SK-N-SH (cell line): ENCODE measurements at regions not wholly inside any gene's neighbourhood (a gene's known extent, or its start where the extent isn't known, plus 50 kb on each side); places are given as distances from the start of the nearest gene placed in this dataset.

ENCODE experiments used
- GABPA ChIP-seq: IDR thresholded peaks from 2 replicates; pipeline ENCODE4 v1.4.0; 2012; ENCODE audit warnings: low read depth, mild to moderate bottlenecking
- RAD21 ChIP-seq: IDR thresholded peaks from 2 replicates; pipeline ENCODE4 v1.6.1; 2012; ENCODE audit warnings: mild to moderate bottlenecking, low read length
- RCOR1 ChIP-seq: fragments of 150-350 bp; IDR thresholded peaks from 2 replicates; pipeline ENCODE4 v1.6.1; 2017; ENCODE audit warnings: antibody characterized with exemption, low read length
- REST ChIP-seq: IDR thresholded peaks from 2 replicates; pipeline ENCODE4 v1.6.1; 2012; ENCODE audit warnings: mild to moderate bottlenecking, low read depth, low read length, moderate library complexity
- RFX5 ChIP-seq: IDR thresholded peaks from 2 replicates; pipeline ENCODE4 v1.6.1; 2012; ENCODE audit warnings: mild to moderate bottlenecking, improper control_type of control experiment, low read length
- SMC3 ChIP-seq: IDR thresholded peaks from 2 replicates; pipeline ENCODE4 v1.6.1; 2012; ENCODE audit warnings: low read depth, low read length, improper control_type of control experiment
- TF ChIP-seq, protein P1 (sequence below): fragments of 200-600 bp; sonication (generic); IDR thresholded peaks from 2 replicates; pipeline ENCODE4 v1.6.1; 2017; ENCODE audit warnings: antibody characterized with exemption, mild to moderate bottlenecking, moderate library complexity
- TF ChIP-seq, protein P2 (sequence below): fragments of 150-350 bp; IDR thresholded peaks from 2 replicates; pipeline ENCODE4 v1.6.1; 2017; ENCODE audit warnings: antibody characterized with exemption, low read length, low read depth, borderline replicate concordance

DNA sequence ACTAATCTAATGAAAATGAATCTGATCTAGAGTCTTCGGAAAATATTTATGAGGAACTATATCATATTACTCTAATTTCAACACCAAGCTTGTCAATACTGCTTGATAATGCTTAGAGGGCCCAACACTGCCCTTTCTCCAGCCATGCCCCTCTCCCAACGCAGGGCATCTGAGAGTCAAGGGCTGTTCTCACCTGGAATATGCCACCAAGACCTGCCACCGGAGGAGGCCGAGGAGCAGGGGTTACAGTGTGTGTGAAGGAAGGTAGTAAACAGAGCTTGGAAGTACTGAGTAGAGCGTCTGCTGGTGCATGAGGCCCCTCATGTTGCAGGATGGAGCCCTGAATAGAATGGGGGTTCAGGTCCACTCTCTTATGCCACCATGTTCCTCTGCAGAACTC, 301.3 kb upstream of the MPDZ start:
- no peak for TF ChIP-seq RAD21
- TF ChIP-seq, protein P1, sequence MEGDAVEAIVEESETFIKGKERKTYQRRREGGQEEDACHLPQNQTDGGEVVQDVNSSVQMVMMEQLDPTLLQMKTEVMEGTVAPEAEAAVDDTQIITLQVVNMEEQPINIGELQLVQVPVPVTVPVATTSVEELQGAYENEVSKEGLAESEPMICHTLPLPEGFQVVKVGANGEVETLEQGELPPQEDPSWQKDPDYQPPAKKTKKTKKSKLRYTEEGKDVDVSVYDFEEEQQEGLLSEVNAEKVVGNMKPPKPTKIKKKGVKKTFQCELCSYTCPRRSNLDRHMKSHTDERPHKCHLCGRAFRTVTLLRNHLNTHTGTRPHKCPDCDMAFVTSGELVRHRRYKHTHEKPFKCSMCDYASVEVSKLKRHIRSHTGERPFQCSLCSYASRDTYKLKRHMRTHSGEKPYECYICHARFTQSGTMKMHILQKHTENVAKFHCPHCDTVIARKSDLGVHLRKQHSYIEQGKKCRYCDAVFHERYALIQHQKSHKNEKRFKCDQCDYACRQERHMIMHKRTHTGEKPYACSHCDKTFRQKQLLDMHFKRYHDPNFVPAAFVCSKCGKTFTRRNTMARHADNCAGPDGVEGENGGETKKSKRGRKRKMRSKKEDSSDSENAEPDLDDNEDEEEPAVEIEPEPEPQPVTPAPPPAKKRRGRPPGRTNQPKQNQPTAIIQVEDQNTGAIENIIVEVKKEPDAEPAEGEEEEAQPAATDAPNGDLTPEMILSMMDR: no peak
- no peak for TF ChIP-seq RCOR1
- no peak for TF ChIP-seq REST
- TF ChIP-seq SMC3: no peak
- TF ChIP-seq GABPA: no peak
- no peak for TF ChIP-seq RFX5
- TF ChIP-seq, protein P2, sequence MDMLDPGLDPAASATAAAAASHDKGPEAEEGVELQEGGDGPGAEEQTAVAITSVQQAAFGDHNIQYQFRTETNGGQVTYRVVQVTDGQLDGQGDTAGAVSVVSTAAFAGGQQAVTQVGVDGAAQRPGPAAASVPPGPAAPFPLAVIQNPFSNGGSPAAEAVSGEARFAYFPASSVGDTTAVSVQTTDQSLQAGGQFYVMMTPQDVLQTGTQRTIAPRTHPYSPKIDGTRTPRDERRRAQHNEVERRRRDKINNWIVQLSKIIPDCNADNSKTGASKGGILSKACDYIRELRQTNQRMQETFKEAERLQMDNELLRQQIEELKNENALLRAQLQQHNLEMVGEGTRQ: no peak
